Gastroesophageal sphincter (tissue), 3 donors: ENCODE measurements at regions not wholly inside any gene's neighbourhood (a gene's known extent, or its start where the extent isn't known, plus 50 kb on each side); places are given as distances from the start of the nearest gene placed in this dataset.

Experiments used
- POLR2A ChIP-seq, 2 donors: fragments of 450-650 bp; IDR thresholded peaks; one replicate each; pipeline ENCODE4 v1.6.1; 2017; ENCODE audit warnings: antibody characterized with exemption in 2 of 2, mild to moderate bottlenecking in 2 of 2, moderate library complexity in 1 of 2
- POLR2AphosphoS5 ChIP-seq: sonication (generic); formaldehyde crosslinking; IDR thresholded peaks from one replicate; pipeline ENCODE4 v1.6.1; 2017; ENCODE audit warnings: antibody characterized with exemption
- TF ChIP-seq, protein P1 (sequence below), 4 experiments: fragments of 200-600 bp in 2 of 4; fragments of 450-650 bp in 2 of 4; sonication (generic) in 1 of 4; IDR thresholded peaks; one replicate each; pipeline ENCODE4 v1.5.1; 2017 to 2019; ENCODE audit warnings: antibody characterized with exemption in 4 of 4, mild to moderate bottlenecking in 2 of 4, moderate library complexity in 2 of 4

DNA sequence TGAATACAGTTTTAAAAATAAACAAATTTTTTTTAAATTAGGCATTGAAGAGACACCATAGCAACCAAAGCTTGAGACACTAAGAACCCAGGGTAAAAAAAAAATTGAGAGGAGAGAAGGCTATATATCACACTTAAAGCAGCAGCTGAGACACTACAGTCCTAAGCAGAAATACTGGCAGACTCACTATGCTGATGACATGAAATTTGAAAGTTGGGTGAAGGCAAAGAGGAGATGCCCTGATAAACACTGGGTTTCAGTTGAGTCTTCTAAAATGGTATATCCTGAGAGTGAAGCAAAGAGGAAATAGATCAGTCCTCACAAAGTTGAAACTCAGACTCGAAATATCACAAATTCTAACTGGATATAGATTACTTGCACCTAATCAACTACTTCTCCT is 419.9 kb upstream of the CDH9 start:
- TF ChIP-seq, protein P1, sequence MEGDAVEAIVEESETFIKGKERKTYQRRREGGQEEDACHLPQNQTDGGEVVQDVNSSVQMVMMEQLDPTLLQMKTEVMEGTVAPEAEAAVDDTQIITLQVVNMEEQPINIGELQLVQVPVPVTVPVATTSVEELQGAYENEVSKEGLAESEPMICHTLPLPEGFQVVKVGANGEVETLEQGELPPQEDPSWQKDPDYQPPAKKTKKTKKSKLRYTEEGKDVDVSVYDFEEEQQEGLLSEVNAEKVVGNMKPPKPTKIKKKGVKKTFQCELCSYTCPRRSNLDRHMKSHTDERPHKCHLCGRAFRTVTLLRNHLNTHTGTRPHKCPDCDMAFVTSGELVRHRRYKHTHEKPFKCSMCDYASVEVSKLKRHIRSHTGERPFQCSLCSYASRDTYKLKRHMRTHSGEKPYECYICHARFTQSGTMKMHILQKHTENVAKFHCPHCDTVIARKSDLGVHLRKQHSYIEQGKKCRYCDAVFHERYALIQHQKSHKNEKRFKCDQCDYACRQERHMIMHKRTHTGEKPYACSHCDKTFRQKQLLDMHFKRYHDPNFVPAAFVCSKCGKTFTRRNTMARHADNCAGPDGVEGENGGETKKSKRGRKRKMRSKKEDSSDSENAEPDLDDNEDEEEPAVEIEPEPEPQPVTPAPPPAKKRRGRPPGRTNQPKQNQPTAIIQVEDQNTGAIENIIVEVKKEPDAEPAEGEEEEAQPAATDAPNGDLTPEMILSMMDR (IDR thresholded peaks at IDR 0.05) = no peak
- TF ChIP-seq POLR2AphosphoS5 (no peak), POLR2A (IDR thresholded peaks at IDR 0.05) (no peak)
